ENCODE measurements at regions not wholly inside any gene's neighbourhood (a gene's known extent, or its start where the extent isn't known, plus 50 kb on each side); places are given as distances from the start of the nearest gene placed in this dataset.

- Histone ChIP-seq H3K79me2 (ENCODE audit: control insufficient read depth, insufficient read depth, low read length) (no peaks in the 10 kb centered on the region), H3K4me2 (ENCODE audit: insufficient read depth, low read length) (no peak overlapping the region), H3K9me1 (replicated peaks; ENCODE audit: control insufficient read depth, extremely low read depth, insufficient read depth, low read length) (no peaks in the 10 kb centered on the region), H3K36me3 (ENCODE audit: control insufficient read depth in 2 of 2, extremely low read depth in 1 of 2, insufficient read depth in 2 of 2, low read length in 2 of 2) (no peaks in the 10 kb centered on the region), H3K9ac (replicated peaks; ENCODE audit: extremely low read depth, insufficient read depth, low read length) (no peak overlapping the region), H2AFZ (ENCODE audit: low read depth, low read length) (no peak overlapping the region), H3K4me3 (replicated peaks in 1 of 3; ENCODE audit: insufficient read depth in 1 of 3, low read depth in 1 of 3, low read length in 3 of 3) (no peak overlapping the region), H3K27ac (ENCODE audit: insufficient read depth, low read depth, low read length) (no peak overlapping the region), H3K9me3 (replicated peaks; ENCODE audit: control insufficient read depth, insufficient read depth, low read length) (no peaks in the 10 kb centered on the region), H3K27me3 (ENCODE audit: control insufficient read depth in 2 of 2, insufficient read depth in 2 of 2, low read length in 2 of 2) (no peaks in the 10 kb centered on the region), H3K4me1 (ENCODE audit: control insufficient read depth, extremely low read depth, insufficient read depth, low read length) (no peaks in the 10 kb centered on the region), H4K20me1 (replicated peaks; ENCODE audit: control insufficient read depth, extremely low read depth, insufficient read depth, low read length) (no peaks in the 10 kb centered on the region)
- POLR2A ChIA-PET = no interaction called here
- BruUV-seq (replicated peaks) = no TSS peak
- no peak for TF ChIP-seq EZH2 (IDR thresholded peaks at IDR 0.05; ENCODE audit: borderline replicate concordance, low read depth, low read length, severe bottlenecking)
- TF ChIP-seq JUN (IDR thresholded peaks at IDR 0.05; ENCODE audit: borderline replicate concordance, insufficient read depth, insufficient read length, low read depth) = no peak
- TF ChIP-seq CTCF (IDR thresholded peaks at IDR 0.05; ENCODE audit: extremely low read depth in 1 of 2, insufficient read depth in 1 of 2, low read depth in 1 of 2, low read length in 2 of 2) = no peak
- TF ChIP-seq MAX (IDR thresholded peaks at IDR 0.05; ENCODE audit: insufficient read depth, insufficient read length) = no peak
- TF ChIP-seq POLR2A (IDR thresholded peaks at IDR 0.05; ENCODE audit: low read depth, low read length) = no peak
- TF ChIP-seq MYC (IDR thresholded peaks at IDR 0.05; ENCODE audit: low read depth, low read length) = no peak
- no peak for TF ChIP-seq POLR2AphosphoS5 (IDR thresholded peaks at IDR 0.05; ENCODE audit: insufficient read depth, low read depth, low read length)
- TF ChIP-seq GATA2 (IDR thresholded peaks at IDR 0.05; ENCODE audit: insufficient read depth, insufficient read length, low read depth, low read length) = no peak
- DNase-seq (ENCODE audit: low read depth, low spot score) = no peak
- dilution Hi-C loops (cut with MboI; ENCODE audit: extremely low pct_ligation_motif_present, low sequenced_read_pairs) = no loop called here
- CTCF ChIA-PET = no interaction called here
- FAIRE-seq = no peak
- intact Hi-C loops (cut with micrococcal nuclease) = no loop called here
Observed at GRCh38 chr14:56718312-56718711, 92.0 kb downstream of the OTX2 start.
